VCaP (cell line): ENCODE measurements at regions not wholly inside any gene's neighbourhood (a gene's known extent, or its start where the extent isn't known, plus 50 kb on each side); places are given as distances from the start of the nearest gene placed in this dataset.

ENCODE experiments used
- H3K27ac ChIP-seq: fragments of 450-650 bp; 2 replicates; pipeline ENCODE4 v1.5.1; 2017
- TF ChIP-seq, protein P1 (sequence below): fragments of 450-650 bp; conservative IDR thresholded peaks from 2 replicates; pipeline ENCODE4 v1.5.1; 2017; ENCODE audit warnings: mild to moderate bottlenecking, moderate library complexity

DNA sequence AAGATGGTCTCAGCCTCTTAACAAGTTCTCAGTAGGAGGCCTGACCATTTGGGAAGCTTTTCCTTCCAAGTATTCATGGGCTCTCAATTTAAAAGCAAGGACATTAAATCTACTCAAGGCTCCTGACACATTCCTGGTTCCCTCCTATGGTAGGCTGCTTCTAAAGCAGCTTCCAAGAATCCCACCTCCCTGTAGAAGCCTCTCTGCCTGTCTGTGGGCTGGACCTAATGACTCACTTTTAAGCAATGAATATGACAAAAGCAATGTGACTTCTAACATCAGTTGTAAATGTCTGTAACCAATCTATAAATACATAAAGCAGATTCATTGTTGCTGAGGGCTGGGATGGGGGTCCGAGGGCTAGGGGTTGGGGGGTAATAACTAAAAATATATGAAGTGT lies 99.5 kb upstream of the FAM9B start:
- H3K27ac ChIP-seq: no peak overlapping the region
- TF ChIP-seq, protein P1, sequence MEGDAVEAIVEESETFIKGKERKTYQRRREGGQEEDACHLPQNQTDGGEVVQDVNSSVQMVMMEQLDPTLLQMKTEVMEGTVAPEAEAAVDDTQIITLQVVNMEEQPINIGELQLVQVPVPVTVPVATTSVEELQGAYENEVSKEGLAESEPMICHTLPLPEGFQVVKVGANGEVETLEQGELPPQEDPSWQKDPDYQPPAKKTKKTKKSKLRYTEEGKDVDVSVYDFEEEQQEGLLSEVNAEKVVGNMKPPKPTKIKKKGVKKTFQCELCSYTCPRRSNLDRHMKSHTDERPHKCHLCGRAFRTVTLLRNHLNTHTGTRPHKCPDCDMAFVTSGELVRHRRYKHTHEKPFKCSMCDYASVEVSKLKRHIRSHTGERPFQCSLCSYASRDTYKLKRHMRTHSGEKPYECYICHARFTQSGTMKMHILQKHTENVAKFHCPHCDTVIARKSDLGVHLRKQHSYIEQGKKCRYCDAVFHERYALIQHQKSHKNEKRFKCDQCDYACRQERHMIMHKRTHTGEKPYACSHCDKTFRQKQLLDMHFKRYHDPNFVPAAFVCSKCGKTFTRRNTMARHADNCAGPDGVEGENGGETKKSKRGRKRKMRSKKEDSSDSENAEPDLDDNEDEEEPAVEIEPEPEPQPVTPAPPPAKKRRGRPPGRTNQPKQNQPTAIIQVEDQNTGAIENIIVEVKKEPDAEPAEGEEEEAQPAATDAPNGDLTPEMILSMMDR: no peak

DNA sequence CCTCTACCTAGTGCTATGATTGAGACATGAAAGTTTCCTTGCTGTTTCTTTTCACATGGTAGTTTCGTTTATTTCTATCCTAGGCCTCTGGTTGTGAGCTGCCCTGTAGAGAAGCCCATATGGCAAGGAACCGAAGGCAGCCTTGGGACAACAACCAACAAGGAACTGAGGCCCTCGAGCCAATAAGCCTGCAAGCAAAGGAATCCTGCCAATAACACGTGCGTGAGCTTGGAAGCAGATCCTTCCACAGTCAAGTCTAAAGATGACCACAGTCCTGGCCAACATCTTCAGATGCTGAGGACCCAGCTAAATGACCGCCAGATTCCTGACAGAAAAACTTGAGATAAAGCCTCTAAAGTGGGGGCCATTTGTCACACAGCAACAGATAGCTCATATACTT lies 100.4 kb upstream of the FAM9B start:
- TF ChIP-seq, protein P1: no peak

DNA sequence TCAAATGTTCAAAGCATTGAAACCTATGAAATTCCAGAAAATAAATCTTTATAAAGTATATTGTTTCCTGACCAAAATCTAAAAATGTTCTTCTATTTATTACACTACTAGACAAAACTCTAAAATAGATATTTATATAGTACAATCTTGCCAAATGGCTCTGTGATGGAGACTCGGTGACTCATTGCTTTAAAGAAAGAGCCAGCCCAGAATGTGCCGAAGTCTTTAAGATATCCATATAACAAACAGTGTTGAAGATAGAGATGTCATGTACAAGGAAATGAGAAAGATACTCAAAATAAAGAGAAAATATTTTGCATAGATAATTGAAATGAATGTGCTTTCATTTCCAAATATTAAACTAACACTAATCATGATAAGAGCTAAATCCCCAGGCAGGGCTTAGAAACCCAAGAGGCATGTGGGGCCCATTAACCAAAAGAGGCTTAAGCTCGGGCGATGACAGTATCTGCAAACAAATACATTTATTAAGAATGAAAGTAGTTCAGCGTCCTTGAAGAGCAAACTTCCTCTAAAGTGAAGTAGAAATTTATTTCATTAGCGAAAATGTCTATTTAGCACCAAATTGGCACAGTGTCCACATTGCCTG lies 102.1 kb upstream of the FAM9B start:
- TF ChIP-seq, protein P1: no peak

More for the DNA sequence above, 100.4 kb upstream of the FAM9B start:
- H3K27ac ChIP-seq: no peak overlapping the region

DNA sequence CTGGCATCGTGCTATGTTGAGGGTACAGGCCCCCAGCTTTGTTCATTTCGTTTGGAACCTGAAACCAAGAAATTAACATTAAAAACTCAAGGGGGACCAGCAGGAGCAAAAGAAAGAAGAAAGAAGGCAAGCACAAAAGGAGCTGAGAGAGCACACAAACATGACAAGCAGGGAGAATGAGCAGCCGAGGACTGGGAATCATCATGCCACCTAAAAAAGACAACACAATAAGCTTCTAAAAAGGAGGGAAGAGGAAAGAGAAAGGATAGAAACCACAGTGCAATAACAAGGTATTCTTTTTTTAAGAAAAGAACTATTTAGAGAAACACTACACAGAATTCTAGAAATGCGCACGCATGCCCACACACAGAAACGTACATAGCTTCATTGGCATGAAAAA lies 103.2 kb upstream of the FAM9B start:
- no peak overlapping the region for H3K27ac ChIP-seq
- TF ChIP-seq, protein P1: no peak

More for the DNA sequence above, 102.1 kb upstream of the FAM9B start:
- H3K27ac ChIP-seq: no peak overlapping the region

DNA sequence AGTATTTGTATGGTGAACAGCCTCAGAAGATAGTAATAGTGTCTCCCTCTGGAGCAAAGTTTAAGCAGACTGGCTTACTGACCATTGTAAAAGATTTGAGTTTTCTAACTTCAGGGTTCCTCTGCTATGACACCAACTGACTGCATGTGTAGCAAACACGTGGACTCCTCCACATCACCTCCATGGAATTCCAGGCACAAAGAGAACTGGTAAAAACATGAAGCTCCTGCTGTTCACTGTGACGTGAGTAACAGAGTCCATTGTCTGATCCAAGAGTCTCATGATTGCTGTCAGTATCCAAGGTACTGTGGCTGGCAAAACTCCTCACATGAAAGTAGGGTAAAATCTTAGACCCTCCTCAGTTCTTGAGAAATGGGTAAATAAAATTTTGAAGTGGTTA lies 107.6 kb upstream of the FAM9B start:
- no peak overlapping the region for H3K27ac ChIP-seq
- TF ChIP-seq, protein P1: no peak

DNA sequence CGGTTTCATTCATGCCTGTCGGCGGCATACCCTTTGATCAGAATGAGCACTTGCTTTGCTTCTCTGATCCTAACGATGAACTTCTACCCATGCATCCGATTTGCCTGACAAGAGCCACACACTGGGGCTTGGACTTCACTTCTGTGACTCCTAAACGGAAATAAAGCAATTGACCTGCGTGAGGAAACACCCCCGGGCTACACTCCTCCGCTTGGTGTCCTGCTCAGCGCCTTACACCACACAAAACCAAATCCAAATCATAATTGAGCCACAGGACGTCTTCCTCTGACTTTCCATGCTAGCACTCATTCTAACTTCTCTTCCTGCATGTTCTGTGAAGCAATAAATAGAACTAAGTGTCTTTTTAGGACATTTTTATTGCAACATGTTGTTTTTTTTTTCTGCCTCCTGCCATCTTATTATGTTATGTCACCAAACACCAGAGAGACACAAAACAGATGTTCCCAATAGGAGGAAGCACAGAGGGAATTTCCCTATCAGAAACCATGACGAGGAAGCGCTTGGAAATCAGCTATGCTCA lies 110.8 kb upstream of the FAM9B start:
- H3K27ac ChIP-seq: no peak overlapping the region
- TF ChIP-seq, protein P1: no peak

DNA sequence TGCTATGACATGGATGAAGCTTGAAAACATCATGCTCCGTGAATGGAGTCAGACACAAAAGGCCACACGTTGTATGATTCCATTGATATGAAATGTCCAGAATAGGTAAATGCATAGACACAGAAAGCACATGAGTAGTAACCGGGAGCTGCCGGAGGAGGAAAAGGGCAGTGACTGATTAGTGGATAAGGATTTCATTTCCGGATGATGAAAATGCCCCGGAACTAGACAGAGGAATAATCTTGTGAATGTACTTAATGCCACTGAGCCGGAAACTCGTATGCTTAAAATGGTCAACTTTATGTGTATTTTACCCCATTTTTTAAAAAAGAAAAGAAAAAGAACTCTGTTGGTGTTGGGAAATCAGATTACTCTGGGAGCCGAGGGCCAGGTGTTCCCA lies 112.7 kb upstream of the FAM9B start:
- H3K27ac ChIP-seq: no peak overlapping the region
- TF ChIP-seq, protein P1: no peak
